IPS-18c (cell line): ENCODE measurements at regions not wholly inside any gene's neighbourhood (a gene's known extent, or its start where the extent isn't known, plus 50 kb on each side); places are given as distances from the start of the nearest gene placed in this dataset.
"Not testable (repeated sequence)": the region's sequence is repeated elsewhere in the genome, so short reads cannot be mapped to it uniquely, and the experiment has no call there.

Experiments used
- H3K4me3 ChIP-seq: 2 replicates; pipeline ENCODE4 v1.7.0; 2013; ENCODE audit warnings: low read depth, mild to moderate bottlenecking, low read length, moderate library complexity; ENCODE audit not compliant: insufficient read depth
- H3K9me3 ChIP-seq: one replicate; pipeline ENCODE4 v1.6.1; 2013; ENCODE audit warnings: mild to moderate bottlenecking, low read length, moderate library complexity; ENCODE audit not compliant: control insufficient read depth, insufficient read depth

DNA sequence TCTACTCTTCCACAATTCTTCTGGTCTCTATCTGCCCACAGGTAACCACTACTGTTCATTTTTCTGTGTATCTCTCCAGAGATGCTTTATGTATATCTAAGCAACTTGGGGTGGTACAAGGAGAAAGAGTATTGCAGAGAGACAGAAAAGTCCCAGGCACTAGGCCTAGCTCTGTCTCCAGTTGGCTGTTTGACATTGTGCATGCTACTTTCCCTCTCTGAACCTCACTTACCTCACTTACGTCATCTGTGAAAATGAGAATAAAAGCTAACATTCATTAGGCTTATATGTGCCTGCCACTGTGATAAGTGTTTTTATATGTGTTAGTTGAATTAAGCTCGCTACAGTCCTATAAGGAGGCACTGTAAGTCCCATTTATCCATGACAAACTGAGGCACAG lies 76.7 kb upstream of the RNU6-1 start:
- H3K9me3 ChIP-seq, result no peaks in the 10 kb centered on the region
- no peak overlapping the region for H3K4me3 ChIP-seq

DNA sequence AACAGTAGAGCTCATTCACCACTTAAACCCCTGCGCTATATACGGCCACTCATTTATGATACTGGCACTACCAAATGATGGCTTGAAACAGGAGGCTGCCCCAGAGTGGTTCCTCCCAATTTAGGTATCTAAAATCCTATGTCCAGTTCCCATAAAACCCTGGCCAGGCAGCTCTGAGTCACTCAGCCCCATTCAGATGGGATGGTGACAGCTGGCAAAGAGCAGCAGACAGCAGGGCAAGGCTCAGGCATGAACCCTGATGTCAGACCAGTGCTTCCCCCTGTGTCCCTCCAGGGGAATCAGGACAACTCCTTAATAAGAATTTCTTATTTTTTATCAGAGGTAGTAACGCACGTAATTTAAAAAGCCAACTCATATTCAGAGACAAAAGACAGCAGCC lies 77.2 kb upstream of the RNU6-1 start:
- H3K9me3 ChIP-seq, result no peaks in the 10 kb centered on the region
- no peak overlapping the region for H3K4me3 ChIP-seq

DNA sequence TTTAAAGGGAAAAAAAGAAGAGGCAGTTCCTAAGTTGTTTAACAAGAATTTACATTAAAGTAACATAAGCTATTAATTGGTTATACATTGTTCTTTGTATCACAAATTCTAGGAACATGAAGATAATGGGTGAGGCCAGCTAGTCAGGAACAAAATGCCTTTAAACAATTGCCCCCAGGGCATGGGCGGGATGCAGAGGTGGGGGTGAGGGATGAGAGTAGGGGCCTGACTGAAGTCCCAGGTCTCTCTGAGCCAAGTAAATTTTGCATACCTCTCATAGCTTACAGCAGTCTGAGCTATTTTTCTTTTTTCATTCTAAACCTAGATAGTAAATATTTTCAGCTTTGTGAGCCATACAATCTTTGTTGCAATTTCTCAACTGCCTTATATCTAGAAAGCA lies 77.8 kb upstream of the RNU6-1 start:
- no peaks in the 10 kb centered on the region for H3K9me3 ChIP-seq
- H3K4me3 ChIP-seq, result no peak overlapping the region

DNA sequence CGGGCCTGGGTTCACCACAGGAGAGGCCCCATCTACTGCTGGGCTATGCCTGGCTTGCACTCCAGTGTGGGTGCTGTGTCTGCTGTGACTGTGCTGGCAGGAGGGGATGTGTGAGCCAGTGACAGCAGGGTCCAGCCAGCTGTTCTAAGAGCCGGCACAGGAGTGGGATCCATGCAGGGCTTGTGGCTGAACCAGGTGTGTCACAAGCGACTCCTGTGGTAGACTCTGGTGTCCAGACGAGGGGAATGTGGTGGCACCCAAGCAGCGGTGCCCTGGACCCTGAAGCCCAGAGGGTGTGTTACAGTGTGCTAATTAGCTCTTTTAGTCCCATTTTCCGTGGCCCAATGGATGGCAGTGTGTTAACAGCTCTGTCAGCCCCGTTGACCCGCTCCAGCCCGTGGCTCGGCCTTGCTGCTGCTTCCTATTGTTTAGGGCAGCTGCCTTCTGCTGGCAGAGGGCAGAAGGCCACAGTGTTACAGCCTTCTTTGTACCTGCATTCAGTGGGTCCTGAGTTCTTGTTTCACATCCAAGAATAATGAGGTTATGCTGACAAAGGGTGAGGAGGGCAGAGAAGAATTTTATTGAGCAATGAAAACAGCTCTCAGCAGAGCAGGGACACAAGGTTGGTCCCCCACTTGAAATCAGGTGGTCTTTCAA lies 78.5 kb upstream of the RNU6-1 start:
- H3K4me3 ChIP-seq, result no peak overlapping the region

DNA sequence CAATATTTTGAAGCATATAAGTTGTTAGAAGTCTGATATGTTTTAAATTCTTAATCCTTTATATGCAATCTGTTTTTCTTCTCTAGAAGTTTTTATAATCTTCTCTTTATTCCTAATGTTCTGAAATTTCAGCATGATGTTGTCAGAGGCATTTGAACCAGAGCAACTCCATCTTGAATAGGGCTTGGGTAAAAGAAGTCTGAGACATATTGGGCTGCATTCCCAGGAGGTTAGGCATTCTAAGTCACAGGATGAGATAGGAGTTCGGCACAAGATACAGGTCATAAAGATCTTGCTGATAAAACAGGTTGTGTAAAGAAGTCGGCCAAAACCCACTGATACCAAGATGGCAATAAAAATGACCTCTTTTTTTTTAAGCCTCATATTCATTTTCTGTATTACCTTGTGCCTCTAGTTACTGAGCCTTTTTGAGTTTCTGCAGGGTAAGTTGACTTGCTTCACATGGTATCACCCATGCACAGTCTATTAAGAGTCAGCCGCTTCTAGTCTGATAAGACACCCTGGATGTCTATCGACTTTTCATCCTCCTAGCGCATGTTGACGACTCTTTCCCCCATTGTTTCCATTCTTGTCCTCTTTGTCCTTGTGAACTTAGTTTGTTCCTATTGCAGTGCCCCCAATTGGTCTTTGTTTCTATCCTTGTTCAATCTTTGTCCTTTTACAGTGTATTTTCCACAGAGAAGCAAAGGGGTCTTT lies 80.8 kb upstream of the RNU6-1 start:
- Histone ChIP-seq H3K9me3 (no peaks in the 10 kb centered on the region), H3K4me3 (no peak overlapping the region)

More for the DNA sequence above, 78.5 kb upstream of the RNU6-1 start:
- H3K9me3 ChIP-seq, result no peaks in the 10 kb centered on the region

DNA sequence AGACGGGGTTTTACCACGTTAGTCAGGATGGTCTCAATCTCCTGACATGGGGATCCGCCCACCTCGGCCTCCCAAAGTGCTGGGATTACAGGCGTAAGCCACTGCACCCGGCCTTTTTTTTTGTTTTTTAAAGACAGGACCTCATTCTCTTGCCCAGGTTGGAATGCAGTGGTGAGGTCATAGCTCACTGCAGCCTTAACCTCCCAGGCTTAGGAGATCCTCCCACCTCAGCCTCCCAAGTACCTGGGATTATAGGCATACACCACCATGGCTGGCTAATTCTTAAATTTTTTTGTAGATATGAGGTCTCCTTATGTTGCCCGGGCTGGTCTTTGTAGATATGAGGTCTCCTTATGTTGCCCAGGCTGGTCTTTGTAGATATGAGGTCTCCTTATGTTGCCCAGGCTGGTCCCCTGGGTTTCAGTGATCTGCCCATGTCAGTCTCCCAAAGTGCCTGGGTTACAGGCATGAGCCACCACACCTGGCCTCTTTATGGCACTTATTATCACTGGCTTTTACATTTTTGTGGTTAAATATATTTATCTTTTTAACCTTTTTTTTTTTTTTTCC lies 82.3 kb upstream of the RNU6-1 start:
- Histone ChIP-seq H3K4me3 (no peak overlapping the region), H3K9me3 (no peaks in the 10 kb centered on the region)

DNA sequence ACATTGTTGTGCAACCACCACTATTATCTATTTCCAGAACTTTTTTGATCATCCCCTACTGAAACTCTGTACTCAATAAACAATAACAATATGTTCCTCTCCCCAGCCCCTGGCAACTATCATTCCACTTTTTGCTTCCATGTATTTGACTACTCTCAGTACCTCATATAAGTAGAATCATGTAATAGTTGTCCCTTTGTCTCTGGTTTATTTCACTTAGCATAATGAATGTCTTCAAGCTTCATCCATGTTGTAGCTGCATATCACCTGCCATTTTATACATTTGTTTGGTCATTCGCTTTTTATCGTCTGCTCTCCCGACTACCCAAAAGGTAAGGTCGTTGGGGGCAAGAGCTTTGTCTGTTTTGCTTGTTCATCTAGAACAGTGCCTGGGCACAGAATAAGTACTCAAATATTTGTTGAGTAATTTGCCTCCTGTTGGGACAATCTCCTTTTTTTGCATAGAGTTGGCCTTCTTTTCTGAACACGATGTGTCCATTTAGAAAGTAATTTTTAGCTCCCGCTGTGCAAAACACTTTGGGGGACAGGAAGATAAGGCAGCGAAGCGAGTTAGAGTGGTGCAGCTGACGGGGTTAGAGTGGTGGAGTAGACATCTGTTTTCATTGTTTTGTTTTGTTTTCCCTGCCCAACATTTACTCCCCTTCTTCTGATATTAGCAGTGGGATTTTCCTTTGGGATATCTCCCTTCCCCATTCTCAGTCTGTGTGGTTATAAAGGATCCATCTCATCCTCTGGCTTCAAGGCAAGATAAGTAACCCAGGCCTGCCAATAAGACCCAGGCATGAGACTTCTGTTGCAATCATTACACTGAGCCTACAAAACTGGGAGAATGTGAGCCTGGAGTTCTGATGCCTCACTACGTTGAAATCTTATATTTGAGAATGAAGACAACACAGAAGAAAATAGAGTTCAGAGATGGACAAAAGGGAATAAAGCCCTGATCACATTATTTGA lies 83.4 kb upstream of the RNU6-1 start:
- H3K9me3 ChIP-seq, result no peaks in the 10 kb centered on the region
- H3K4me3 ChIP-seq, result no peak overlapping the region

DNA sequence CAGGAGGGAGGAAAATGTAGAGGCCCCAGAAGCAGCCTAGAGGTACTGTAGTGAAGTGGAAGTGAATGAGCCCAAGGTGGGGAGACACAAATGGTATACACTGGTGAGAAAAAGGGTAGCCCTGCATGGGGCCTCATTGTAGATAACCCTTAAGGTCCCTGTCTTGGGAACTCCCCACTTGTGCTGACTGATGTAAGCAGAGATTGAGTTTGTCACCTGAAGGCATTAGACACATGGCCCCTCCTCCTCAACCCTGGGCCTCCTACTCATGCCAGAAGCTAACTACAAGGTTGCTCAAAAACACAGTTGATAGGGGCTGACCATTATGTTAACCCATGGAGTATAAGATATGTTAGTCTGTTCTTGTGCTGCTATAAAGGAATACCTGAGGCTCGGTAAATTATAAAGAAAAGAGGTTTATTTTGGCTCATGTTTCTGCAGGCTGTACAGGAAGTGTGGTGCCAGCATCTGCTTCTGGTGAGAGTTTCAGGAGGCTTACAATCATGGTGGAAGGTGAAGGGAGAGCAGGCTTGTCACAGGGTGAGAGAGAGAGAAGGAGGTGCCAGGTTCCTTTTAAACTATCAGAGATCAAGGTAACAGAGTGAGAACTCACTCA lies 84.6 kb upstream of the RNU6-1 start:
- Histone ChIP-seq H3K4me3 (no peak overlapping the region), H3K9me3 (no peaks in the 10 kb centered on the region)

DNA sequence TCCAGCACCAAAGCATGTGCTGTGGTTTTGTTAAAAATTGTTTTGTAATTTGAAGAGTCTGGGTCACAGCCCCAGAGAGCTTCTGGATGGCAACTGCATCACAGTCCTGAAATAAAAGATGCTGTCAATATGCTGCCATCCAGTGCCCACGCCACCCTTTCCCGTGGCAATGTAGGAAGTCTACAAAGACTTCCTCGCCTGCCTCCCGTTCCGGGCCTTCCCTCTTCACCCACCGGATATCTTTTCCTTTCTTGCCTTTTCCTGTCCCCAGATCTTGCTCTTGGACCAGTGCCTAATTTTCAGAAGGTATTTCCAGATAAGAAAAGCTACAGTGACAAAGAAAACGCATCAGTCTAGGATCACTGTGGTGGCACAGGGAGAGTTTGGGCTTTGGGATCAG lies 85.3 kb upstream of the RNU6-1 start:
- no peaks in the 10 kb centered on the region for H3K9me3 ChIP-seq
- no peak overlapping the region for H3K4me3 ChIP-seq

DNA sequence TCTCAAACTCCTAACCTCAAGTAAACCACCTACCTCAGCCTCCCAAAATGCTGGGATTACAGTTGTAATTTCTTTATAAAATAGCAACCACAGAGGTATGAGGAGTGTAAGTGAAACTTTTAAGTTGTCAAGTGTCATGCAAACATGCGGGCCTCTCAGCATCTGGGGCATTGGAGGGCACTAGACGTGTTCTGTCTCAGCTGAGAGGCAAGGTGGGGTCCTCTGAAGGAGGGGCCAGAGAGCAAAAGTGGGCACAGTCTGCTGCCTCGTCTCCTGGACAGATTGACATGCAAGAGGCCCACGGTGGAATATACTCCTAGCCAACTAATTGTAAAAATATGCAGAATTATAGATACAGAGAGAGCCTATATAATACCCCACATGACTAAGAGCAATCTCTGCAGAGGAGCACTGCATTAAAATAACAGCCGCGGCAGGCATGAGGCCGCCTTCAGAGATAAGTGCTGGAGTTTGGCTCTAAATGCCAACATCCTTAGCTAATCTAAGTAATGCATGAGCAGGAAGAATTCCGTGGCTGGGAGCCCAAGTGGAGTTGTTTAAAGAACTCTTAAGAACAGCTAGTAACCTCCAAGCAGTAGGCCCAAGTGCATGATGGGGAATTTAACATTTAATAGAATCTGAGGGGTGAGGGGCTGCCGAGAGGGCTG lies 87.8 kb upstream of the RNU6-1 start:
- Histone ChIP-seq H3K4me3 (no peak overlapping the region), H3K9me3 (no peaks in the 10 kb centered on the region)

DNA sequence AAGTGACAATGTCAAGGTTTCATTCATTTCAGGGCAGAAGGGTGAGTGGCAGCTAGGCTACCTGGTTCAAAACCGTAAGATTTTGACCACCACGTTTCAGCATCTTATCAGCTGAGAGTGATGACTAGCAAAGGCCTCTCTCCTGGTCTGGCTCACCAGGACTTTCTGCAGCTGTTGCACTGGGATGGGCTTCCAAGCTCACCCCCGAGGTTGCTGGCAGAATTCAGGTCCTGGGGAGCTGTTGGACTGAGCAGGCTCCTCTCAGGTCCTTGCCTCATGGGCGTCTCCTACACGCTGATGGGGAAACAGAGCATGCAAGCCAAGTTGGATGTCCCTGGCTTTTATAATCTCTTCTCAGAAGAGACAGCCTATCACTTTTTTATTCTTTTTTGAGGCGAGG lies 88.8 kb upstream of the RNU6-1 start:
- Histone ChIP-seq H3K4me3 (no peak overlapping the region), H3K9me3 (no peaks in the 10 kb centered on the region)

DNA sequence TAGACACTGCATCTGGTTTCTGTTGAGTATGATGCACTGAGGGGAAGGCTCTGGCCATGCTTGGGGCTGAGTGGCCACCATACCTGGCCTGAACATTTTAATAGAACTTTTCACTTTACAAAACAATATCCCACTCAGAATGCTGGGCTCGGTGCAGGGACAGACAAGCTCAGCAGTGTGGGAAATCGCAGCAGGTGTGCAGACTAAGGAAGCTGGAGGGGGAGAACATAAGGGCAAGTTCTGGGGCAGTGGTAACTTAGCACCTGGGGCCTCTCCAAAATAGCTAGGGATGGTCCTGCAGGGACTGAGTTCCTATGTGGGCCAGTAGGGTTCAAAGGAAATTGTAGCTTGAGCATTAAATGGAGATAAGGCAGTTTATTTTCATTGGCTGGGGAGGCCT lies 90.9 kb upstream of the RNU6-1 start:
- no peaks in the 10 kb centered on the region for H3K9me3 ChIP-seq
- no peak overlapping the region for H3K4me3 ChIP-seq

DNA sequence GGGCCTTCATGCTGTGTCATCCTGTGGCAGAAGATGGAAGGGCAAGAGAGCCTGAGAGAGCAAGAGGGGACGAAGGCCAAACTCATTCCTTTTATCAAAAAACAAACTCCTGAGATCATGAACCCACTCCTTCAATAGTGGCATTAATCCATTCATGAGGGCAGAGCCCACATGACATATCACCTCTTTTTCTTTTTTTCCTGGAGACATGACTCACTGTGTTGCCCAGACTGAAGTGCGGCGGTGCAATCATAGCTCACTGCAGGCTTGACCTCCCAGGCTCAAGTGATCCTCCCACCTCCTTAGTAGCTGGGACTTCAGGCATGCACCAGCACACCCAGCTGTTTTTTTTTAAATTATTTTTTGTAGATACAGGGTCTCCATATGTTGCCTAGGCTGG lies 92.0 kb upstream of the RNU6-1 start:
- Histone ChIP-seq H3K9me3 (peaks cover under 1% of the 10 kb centered on the region), H3K4me3 (no peak overlapping the region)

DNA sequence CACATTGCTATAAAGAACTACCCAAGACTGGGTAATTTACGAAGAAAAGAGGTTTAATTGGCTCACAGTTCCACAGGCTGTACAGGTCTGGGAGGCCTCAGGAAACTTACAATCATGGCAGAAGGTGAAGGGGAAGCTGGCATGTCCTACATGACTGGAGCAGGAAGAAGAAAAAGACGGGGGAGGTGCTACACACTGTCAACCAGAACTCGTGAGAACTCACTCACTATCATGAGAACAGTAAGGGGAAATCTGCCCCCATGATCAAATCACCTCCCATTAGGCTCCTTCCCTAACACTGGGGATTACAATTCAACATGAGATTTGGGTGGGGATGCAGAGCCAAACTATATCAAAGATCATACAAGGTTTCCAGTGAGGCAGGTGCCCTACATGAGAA lies 94.3 kb upstream of the RNU6-1 start:
- not testable (repeated sequence) for H3K4me3 ChIP-seq, H3K9me3 ChIP-seq

DNA sequence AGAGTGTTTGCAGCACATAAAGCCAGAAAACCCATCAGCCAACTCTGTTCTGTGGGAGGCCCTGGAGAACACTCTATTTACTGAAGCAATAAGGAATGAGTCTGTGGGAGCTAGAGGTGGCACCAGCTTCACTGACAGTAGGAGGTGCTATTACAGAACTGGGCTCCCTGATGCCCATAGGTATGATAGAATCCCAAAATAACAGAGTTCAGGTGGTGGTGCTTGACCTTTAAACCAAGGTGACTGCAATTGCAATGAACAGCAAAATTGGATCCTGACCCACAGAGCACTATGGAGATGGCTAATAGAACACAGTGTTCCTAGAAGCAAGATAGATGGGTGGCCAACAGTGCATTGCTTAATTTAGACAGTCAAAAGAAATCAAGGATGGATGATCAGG lies 95.4 kb upstream of the RNU6-1 start:
- Histone ChIP-seq H3K9me3 (peaks cover 2% of the 10 kb centered on the region), H3K4me3 (no peak overlapping the region)

DNA sequence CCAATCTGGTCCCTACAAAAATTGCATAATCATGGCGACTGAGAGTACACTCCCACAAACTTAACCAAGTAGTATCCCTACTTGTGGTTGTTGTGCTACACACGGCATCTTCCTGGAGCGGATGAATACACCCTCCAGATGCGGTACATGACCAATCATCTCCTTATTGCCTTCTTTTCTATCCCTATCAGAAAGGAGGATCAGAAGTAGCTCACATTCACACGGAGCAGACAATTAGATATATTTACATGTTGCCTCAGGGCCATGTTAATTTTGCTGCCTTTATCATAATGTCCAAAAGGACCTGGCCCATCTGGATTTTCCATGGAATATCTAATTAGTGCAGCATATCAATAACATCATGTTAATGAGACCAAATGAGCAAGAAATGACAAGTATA lies 96.4 kb upstream of the RNU6-1 start:
- H3K9me3 ChIP-seq, result peaks cover 2% of the 10 kb centered on the region
- no peak overlapping the region for H3K4me3 ChIP-seq
